Keratinocyte (primary cell): ENCODE measurements at regions not wholly inside any gene's neighbourhood (a gene's known extent, or its start where the extent isn't known, plus 50 kb on each side); places are given as distances from the start of the nearest gene placed in this dataset.

Experiments
- DNase-seq: peaks from one replicate; pipeline ENCODE4 v3.0.0-alpha.2; 2011; ENCODE audit warnings: low read depth, missing footprints, low spot score
- FAIRE-seq: peaks from 2 replicates; lab custom pipeline; 2011; peaks lifted over from hg19 to GRCh38; lab: Jason Lieb, UNC
- H2AFZ ChIP-seq: 2 replicates; pipeline ENCODE4 v1.6.0; 2012; ENCODE audit warnings: low read length, control low read depth, inconsistent platforms; ENCODE audit not compliant: control insufficient read depth
- H3K27ac ChIP-seq: 2 replicates; pipeline ENCODE4 v1.5.1; 2011; ENCODE audit warnings: low read length; ENCODE audit not compliant: control insufficient read depth, insufficient read depth
- H3K27me3 ChIP-seq: 3 replicates; pipeline ENCODE4 v1.6.0; 2011; ENCODE audit warnings: low read length; ENCODE audit not compliant: control insufficient read depth, insufficient read depth; ENCODE audit errors: extremely low read depth
- H3K36me3 ChIP-seq, 2 experiments: 2 replicates in 1 of 2; 3 replicates in 1 of 2; pipeline ENCODE4 v1.5.1; 2011; ENCODE audit warnings: low read length in 2 of 2, mild to moderate bottlenecking in 1 of 2; ENCODE audit not compliant: control insufficient read depth in 2 of 2, insufficient read depth in 2 of 2; ENCODE audit errors: extremely low read depth in 1 of 2
- H3K4me1 ChIP-seq: 3 replicates; pipeline ENCODE4 v1.5.1; 2011; ENCODE audit warnings: low read length; ENCODE audit not compliant: control insufficient read depth, insufficient read depth; ENCODE audit errors: extremely low read depth
- H3K4me2 ChIP-seq: 3 replicates; pipeline ENCODE4 v1.6.0; 2011; ENCODE audit warnings: low read depth, low read length; ENCODE audit not compliant: control insufficient read depth, insufficient read depth; ENCODE audit errors: extremely low read depth
- H3K4me3 ChIP-seq, 3 experiments: fragments of 200-600 bp in 1 of 3; sonication (generic) in 1 of 3; 2 replicates in 2 of 3; 3 replicates in 1 of 3; pipeline ENCODE4 v1.5.1; 2011 to 2016; ENCODE audit warnings: low read length in 3 of 3, mild to moderate bottlenecking in 3 of 3, control low read depth in 2 of 3, inconsistent platforms in 1 of 3, low read depth in 1 of 3, mixed read lengths in 1 of 3, mixed run types in 1 of 3, moderate library complexity in 1 of 3; ENCODE audit not compliant: control insufficient read depth in 2 of 3, insufficient read depth in 2 of 3; ENCODE audit errors: extremely low read depth in 1 of 3
- H3K79me2 ChIP-seq: 2 replicates; pipeline ENCODE4 v1.6.0; 2012; ENCODE audit warnings: low read length; ENCODE audit not compliant: control insufficient read depth, insufficient read depth
- H3K9ac ChIP-seq: 3 replicates; pipeline ENCODE4 v1.6.0; 2011; ENCODE audit warnings: low read length; ENCODE audit not compliant: control insufficient read depth, insufficient read depth; ENCODE audit errors: extremely low read depth
- H3K9me1 ChIP-seq: 3 replicates; pipeline ENCODE4 v1.6.0; 2011; ENCODE audit warnings: low read length; ENCODE audit not compliant: control insufficient read depth, insufficient read depth; ENCODE audit errors: extremely low read depth
- H3K9me3 ChIP-seq: 2 replicates; pipeline ENCODE4 v1.5.1; 2012; ENCODE audit warnings: low read depth, low read length; ENCODE audit not compliant: control insufficient read depth
- H4K20me1 ChIP-seq: 3 replicates; pipeline ENCODE4 v1.6.0; 2011; ENCODE audit warnings: low read length; ENCODE audit not compliant: control insufficient read depth, insufficient read depth; ENCODE audit errors: extremely low read depth
- CTCF ChIP-seq, 3 experiments: IDR thresholded peaks in 1 of 3; conservative IDR thresholded peaks in 1 of 3; optimal IDR thresholded peaks in 1 of 3; 2 replicates in 2 of 3; 3 replicates in 1 of 3; pipeline versions ENCODE3 to v1.5.1; 2011; ENCODE audit warnings: low read length in 3 of 3, mild to moderate bottlenecking in 3 of 3, moderate library complexity in 2 of 3, control low read depth in 1 of 3, inconsistent platforms in 1 of 3; ENCODE audit not compliant: insufficient read depth in 2 of 3; ENCODE audit errors: extremely low read depth in 1 of 3
- EZH2 ChIP-seq: IDR thresholded peaks from one replicate; pipeline ENCODE4 v1.6.1; 2012; ENCODE audit warnings: inconsistent platforms, mild to moderate bottlenecking, low read length, moderate library complexity
- dilution Hi-C: fragments of 300-500 bp; cut with MboI; formaldehyde crosslinking; loops from one replicate; pipeline ENCODE4 v1.7.0; 2020; ENCODE audit warnings: low sequenced_read_pairs; ENCODE audit not compliant: extremely low pct_ligation_motif_present

DNA sequence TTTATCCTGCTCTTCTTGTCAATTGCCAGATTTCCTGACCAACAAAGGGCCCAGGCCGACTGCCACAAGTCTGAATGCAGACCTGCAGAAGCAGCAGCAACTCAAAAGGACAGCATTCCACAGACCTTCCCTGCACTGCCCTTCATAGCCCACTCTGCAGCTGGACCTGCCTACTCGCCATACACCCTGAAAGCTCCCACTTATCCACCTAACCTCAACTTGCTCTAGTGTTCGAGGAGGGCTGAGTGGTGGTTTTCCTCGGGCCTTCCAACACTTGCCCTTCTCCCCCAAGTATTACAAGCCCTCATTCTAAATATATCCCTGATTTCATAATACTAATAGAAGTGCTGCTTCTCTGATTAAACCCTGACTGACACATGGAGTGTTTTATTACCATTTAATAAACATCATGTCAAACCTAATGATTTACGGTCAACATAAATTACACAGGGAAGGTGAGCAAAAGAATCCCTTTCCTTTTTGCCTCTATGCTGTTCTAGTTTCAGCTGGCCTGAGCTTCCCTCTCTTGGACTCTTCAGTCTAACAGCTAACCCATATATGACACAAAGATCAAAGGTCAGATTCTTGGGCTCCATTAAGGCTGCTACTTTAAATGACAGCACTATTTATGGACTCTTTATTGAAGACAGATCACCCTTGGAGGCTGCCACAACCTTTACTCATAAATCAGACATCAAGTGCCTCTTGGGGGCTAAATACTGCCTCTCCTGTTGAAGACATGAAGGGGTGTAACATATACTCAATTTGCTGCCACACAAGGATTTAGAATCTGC, 1546.9 kb upstream of the TMEM132C start:
- Histone ChIP-seq H2AFZ (no peak overlapping the region), H3K4me2 (no peak overlapping the region), H3K36me3 (no peaks in the 10 kb centered on the region), H4K20me1 (no peaks in the 10 kb centered on the region), H3K27ac (no peak overlapping the region), H3K9ac (no peak overlapping the region), H3K9me1 (no peaks in the 10 kb centered on the region), H3K9me3 (no peaks in the 10 kb centered on the region), H3K79me2 (no peaks in the 10 kb centered on the region), H3K4me1 (no peaks in the 10 kb centered on the region), H3K4me3 (no peak overlapping the region), H3K27me3 (no peaks in the 10 kb centered on the region)
- TF ChIP-seq EZH2: no peak
- TF ChIP-seq CTCF (optimal IDR thresholded peaks at IDR 0.05 in 1 of 3, IDR thresholded peaks at IDR 0.05 in 1 of 3, conservative IDR thresholded peaks at IDR 0.05 in 1 of 3; ENCODE audit: extremely low read depth in 1 of 3, insufficient read depth in 2 of 3, low read length in 3 of 3): no peak
- FAIRE-seq (no peak), DNase-seq (no peak)
- dilution Hi-C loops: no loop called here

GRCh38 chr12:126726481-126727217, 1540.3 kb upstream of the TMEM132C start:
- H3K27me3 ChIP-seq: peaks cover 4% of the 10 kb centered on the region

More at GRCh38 chr12:126726481-126727217, 1540.3 kb upstream of the TMEM132C start:
- FAIRE-seq: no peak
- Histone ChIP-seq H4K20me1 (no peaks in the 10 kb centered on the region), H3K9ac (no peak overlapping the region), H3K4me2 (no peak overlapping the region), H3K27ac (no peak overlapping the region), H3K9me3 (no peaks in the 10 kb centered on the region), H3K4me3 (no peak overlapping the region), H3K4me1 (no peaks in the 10 kb centered on the region), H3K9me1 (no peaks in the 10 kb centered on the region), H2AFZ (no peak overlapping the region), H3K79me2 (no peaks in the 10 kb centered on the region), H3K36me3 (no peaks in the 10 kb centered on the region)
- DNase-seq: no peak
- dilution Hi-C loops: no loop called here
- TF ChIP-seq EZH2: no peak
- no peak for TF ChIP-seq CTCF (optimal IDR thresholded peaks at IDR 0.05 in 1 of 3, IDR thresholded peaks at IDR 0.05 in 1 of 3, conservative IDR thresholded peaks at IDR 0.05 in 1 of 3; ENCODE audit: extremely low read depth in 1 of 3, insufficient read depth in 2 of 3, low read length in 3 of 3)
